ENCODE measurements at regions not wholly inside any gene's neighbourhood (a gene's known extent, or its start where the extent isn't known, plus 50 kb on each side); places are given as distances from the start of the nearest gene placed in this dataset.

DNA sequence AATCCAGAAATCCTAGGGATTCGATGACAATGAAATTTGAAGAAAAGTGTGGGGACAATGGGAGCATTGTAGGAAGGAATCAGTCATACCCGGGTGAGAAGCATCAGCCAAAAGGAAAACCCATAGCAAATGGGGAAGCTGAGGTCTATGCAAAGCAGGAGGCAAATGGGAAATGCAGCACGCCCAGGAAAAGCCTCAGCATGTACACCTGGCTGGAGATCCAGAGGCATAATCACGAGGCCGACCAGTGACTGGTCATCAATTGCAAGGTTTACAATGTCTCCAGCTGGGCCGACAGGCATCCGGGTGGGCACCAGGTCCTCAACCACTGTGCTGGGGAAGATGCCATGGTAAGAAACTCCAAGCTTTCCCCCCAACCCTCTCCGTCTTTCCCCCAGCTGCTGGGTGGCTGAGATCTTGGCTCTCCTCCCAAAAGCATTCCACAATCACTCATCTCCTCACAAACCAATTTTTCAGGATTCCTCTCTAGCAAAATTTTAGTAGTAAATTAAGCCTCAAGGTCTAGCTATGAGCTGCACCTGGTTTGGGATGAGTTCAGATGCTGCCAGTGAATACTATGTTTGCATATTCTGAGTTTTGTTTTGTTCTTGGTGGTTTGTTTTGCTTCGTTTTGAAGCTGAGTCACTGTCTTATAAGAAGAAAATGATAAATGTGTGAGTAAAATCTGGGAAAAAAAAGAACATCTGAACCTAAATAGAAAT is 98.0 kb upstream of the OR5AK2 start:
- ATAC-seq (no peak), DNase-seq (no peak)
- no peak overlapping the region for H3K4me3 Mint-ChIP-seq

GRCh38 chr11:56889986-56890385 is 98.7 kb upstream of the OR5AK2 start:
- no peak for ATAC-seq
- no peak overlapping the region for H3K4me3 Mint-ChIP-seq
- no peaks in the 10 kb centered on the region for H3K36me3 Mint-ChIP-seq (ENCODE audit: low read depth)
- H3K27me3 Mint-ChIP-seq: no peaks in the 10 kb centered on the region
- no peak for DNase-seq
- no peaks in the 10 kb centered on the region for H3K9me3 Mint-ChIP-seq
- H3K27ac Mint-ChIP-seq: no peak overlapping the region
- no peaks in the 10 kb centered on the region for H3K4me1 Mint-ChIP-seq

More for the DNA sequence above, 98.0 kb upstream of the OR5AK2 start:
- Mint-ChIP-seq H3K9me3 (no peaks in the 10 kb centered on the region), H3K27me3 (no peaks in the 10 kb centered on the region), H3K4me1 (no peaks in the 10 kb centered on the region), H3K27ac (no peak overlapping the region), H3K36me3 (ENCODE audit: low read depth) (no peaks in the 10 kb centered on the region)

DNA sequence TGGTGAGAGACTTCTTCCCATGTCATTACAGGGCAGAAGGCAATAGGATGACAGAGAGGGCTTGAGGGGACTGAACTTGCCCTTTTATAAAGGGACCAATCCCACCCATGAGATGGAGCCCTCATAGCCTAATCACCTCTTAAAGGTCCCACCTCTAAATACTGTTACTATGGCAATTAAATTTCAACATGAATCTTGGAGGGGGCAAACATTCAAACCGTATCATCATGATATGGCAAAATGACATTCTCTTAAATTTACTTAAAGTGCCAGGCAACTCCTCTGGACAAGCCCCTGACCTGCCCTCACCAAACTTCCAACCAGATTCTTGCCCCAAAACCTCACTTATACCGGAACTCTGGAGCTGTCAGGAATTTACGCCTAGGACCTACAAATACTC is 100.8 kb upstream of the OR5AK2 start:
- Mint-ChIP-seq H3K27ac (no peak overlapping the region), H3K27me3 (no peaks in the 10 kb centered on the region), H3K9me3 (peaks cover 4% of the 10 kb centered on the region), H3K4me3 (no peak overlapping the region), H3K4me1 (no peaks in the 10 kb centered on the region), H3K36me3 (ENCODE audit: low read depth) (no peaks in the 10 kb centered on the region)
- no peak for ATAC-seq
- DNase-seq: no peak

DNA sequence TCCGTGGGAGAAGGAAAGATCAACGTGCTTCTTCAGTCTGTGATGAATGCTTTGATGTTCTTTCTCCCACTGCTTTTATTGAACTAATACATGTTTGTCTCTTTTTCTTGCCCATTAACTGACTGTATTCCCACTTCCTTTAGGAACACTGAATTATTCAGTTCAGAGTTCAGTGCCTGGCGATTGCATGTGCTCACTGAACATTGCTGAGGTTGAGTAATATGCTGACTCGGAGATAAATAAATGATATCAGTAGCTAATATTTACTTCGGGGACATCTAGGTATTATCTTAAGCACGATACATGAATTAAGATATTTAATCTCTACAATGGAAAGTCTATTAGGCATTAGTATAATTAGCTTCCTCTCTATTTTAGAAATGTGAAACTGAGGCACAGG is 102.3 kb upstream of the OR5AK2 start:
- H3K4me3 Mint-ChIP-seq: no peak overlapping the region
- no peak for ATAC-seq

DNA sequence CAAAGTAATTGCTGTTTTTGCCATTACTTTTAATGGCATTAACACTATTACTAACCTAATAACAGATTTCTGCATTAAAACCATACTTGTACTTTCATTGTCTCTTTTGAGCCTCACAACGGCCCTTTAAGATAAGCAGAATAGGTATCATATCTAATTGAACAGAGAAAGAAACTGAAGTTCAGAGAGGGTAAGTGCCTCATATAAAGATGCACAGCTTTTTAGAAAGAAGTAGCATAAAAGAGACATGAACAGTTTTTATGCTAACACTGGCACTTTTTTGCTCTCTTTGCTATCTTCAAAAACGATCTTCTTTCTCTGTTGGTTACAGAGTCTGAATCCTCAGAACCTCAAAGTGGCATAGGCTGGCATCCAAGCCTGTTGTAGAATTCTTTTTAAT is 102.9 kb upstream of the OR5AK2 start:
- H3K4me1 Mint-ChIP-seq: no peaks in the 10 kb centered on the region
- H3K4me3 Mint-ChIP-seq: no peak overlapping the region
- DNase-seq: no peak
- H3K9me3 Mint-ChIP-seq: peaks cover 4% of the 10 kb centered on the region
- H3K36me3 Mint-ChIP-seq (ENCODE audit: low read depth): no peaks in the 10 kb centered on the region
- H3K27ac Mint-ChIP-seq: no peak overlapping the region
- ATAC-seq: no peak
- H3K27me3 Mint-ChIP-seq: no peaks in the 10 kb centered on the region

More for the DNA sequence above, 102.3 kb upstream of the OR5AK2 start:
- H3K4me1 Mint-ChIP-seq: no peaks in the 10 kb centered on the region
- H3K27ac Mint-ChIP-seq: no peak overlapping the region
- no peak for DNase-seq
- no peaks in the 10 kb centered on the region for H3K36me3 Mint-ChIP-seq (ENCODE audit: low read depth)
- peaks cover 4% of the 10 kb centered on the region for H3K9me3 Mint-ChIP-seq
- H3K27me3 Mint-ChIP-seq: no peaks in the 10 kb centered on the region

DNA sequence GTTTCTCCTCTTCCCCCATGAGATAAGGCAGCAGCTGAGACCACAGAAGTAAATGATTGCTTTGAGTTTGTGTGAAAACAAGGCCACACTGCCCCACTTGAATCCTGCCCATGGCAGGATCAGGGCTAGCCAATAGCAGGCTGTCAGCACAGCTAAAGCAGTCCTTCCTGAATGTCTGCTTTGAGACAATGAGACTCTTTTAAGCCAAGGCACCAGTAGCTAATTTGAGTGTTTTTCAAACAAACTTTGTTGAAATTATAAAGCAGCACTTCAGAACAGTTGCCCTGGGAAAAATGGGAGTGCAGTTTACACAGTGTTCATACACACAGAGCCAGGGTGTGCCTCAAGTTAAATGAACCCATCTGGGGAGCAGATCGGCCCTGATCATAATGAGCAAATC is 103.5 kb upstream of the OR5AK2 start:
- Mint-ChIP-seq H3K9me3 (peaks cover 4% of the 10 kb centered on the region), H3K27me3 (no peaks in the 10 kb centered on the region), H3K27ac (no peak overlapping the region), H3K4me1 (no peaks in the 10 kb centered on the region), H3K36me3 (ENCODE audit: low read depth) (no peaks in the 10 kb centered on the region), H3K4me3 (no peak overlapping the region)
- ATAC-seq (no peak), DNase-seq (no peak)

GRCh38 chr11:56883371-56883987 is 105.2 kb upstream of the OR5AK2 start:
- no peak overlapping the region for H3K27ac Mint-ChIP-seq
- no peaks in the 10 kb centered on the region for H3K36me3 Mint-ChIP-seq (ENCODE audit: low read depth)
- DNase-seq: no peak
- H3K4me1 Mint-ChIP-seq: no peaks in the 10 kb centered on the region
- H3K9me3 Mint-ChIP-seq: peaks cover 4% of the 10 kb centered on the region
- no peaks in the 10 kb centered on the region for H3K27me3 Mint-ChIP-seq
- no peak overlapping the region for H3K4me3 Mint-ChIP-seq
- no peak for ATAC-seq

DNA sequence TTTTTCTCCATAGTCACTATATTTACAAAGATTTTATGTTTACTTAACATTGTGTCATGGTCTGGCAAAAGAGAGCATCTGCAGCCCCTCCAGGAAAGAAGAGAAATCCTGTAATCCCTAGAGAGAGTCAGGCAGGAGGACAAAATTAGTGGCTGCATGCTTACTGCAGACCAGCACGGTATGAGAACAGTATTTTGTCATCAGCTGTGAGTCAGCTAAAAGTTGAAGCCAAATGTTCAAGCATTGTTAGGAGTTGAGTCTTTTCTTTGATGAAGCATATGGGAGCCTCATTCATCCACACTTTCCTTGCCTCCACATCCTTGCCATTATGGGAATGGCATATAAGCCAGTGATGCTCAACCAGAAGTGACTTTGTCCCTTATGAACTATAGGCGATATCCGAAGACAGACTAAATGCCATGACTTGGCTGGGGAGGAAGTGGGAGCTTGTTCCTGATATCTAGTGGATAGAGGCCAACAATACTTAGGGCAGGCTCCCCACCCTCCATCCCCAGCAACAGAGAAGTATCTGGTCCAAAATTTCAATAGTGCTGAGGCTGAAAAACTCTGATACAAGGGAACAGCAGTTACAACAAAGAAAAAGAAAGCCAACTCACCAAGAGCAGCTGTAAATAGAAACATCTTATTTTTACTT is 112.0 kb upstream of the OR5AK2 start:
- Mint-ChIP-seq H3K9me3 (no peaks in the 10 kb centered on the region), H3K36me3 (ENCODE audit: low read depth) (no peaks in the 10 kb centered on the region), H3K27me3 (no peaks in the 10 kb centered on the region), H3K4me3 (no peak overlapping the region), H3K27ac (no peak overlapping the region), H3K4me1 (no peaks in the 10 kb centered on the region)
- DNase-seq (no peak), ATAC-seq (no peak)

GRCh38 chr11:56855217-56855616 is 106.7 kb upstream of the OR9G4 start:
- Mint-ChIP-seq H3K27me3 (no peaks in the 10 kb centered on the region), H3K4me1 (no peaks in the 10 kb centered on the region), H3K36me3 (ENCODE audit: low read depth) (no peaks in the 10 kb centered on the region), H3K9me3 (no peaks in the 10 kb centered on the region), H3K27ac (no peak overlapping the region), H3K4me3 (no peak overlapping the region)
- ATAC-seq: no peak
- no peak for DNase-seq

DNA sequence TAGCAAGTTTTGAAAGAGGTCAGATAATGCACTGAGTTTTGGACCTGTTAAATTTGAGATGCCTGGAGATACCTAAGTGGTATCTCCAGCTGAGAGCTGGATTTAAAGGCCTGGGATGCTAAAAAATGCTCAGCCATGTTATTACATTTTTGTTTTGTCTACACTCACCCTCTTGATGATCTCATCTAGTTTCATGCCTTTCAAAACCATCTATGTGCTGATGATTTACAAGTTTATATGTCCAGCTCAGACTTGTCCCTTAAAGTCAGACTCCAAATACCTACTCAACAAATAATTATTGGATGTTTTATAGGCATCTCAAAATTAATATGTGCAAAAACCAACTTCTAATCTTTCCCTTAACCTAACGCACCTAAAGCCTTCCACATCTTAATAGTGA is 103.6 kb upstream of the OR9G4 start:
- Mint-ChIP-seq H3K27ac (no peak overlapping the region), H3K27me3 (no peaks in the 10 kb centered on the region), H3K9me3 (no peaks in the 10 kb centered on the region), H3K36me3 (ENCODE audit: low read depth) (no peaks in the 10 kb centered on the region), H3K4me1 (no peaks in the 10 kb centered on the region), H3K4me3 (no peak overlapping the region)
- ATAC-seq (no peak), DNase-seq (no peak)

GRCh38 chr11:56849852-56850251 is 101.4 kb upstream of the OR9G4 start:
- H3K4me1 Mint-ChIP-seq: no peaks in the 10 kb centered on the region
- no peak for DNase-seq

DNA sequence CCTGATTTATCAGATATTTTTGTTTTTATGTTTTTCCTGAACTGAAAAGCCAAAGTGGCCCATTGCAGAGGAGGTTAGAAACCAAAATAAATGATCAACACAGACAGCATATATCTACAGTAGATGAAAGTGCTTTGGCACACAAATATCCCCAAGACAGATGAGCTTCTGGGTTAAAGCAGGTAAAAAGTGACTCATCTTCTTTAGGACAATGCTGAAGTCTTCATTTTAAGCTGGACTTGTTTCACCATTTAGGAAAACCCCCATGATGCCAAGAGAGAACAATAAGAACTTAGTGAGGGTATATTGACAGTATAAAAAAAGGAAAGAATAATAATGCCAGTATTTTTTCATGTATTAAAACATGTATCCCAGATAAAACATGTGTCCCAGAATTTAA is 100.8 kb upstream of the OR9G4 start:
- H3K36me3 Mint-ChIP-seq (ENCODE audit: low read depth): no peaks in the 10 kb centered on the region
- no peak for ATAC-seq
- no peaks in the 10 kb centered on the region for H3K4me1 Mint-ChIP-seq
- no peak overlapping the region for H3K4me3 Mint-ChIP-seq
- no peaks in the 10 kb centered on the region for H3K9me3 Mint-ChIP-seq
- no peaks in the 10 kb centered on the region for H3K27me3 Mint-ChIP-seq
- no peak for DNase-seq
- no peak overlapping the region for H3K27ac Mint-ChIP-seq

More at GRCh38 chr11:56849852-56850251, 101.4 kb upstream of the OR9G4 start:
- no peak for ATAC-seq
- H3K27ac Mint-ChIP-seq: no peak overlapping the region
- H3K4me3 Mint-ChIP-seq: no peak overlapping the region
- H3K36me3 Mint-ChIP-seq (ENCODE audit: low read depth): no peaks in the 10 kb centered on the region
- no peaks in the 10 kb centered on the region for H3K27me3 Mint-ChIP-seq
- no peaks in the 10 kb centered on the region for H3K9me3 Mint-ChIP-seq

- Mint-ChIP-seq H3K4me1 (no peaks in the 10 kb centered on the region), H3K27me3 (no peaks in the 10 kb centered on the region), H3K36me3 (ENCODE audit: low read depth) (no peaks in the 10 kb centered on the region), H3K27ac (no peak overlapping the region), H3K9me3 (no peaks in the 10 kb centered on the region), H3K4me3 (no peak overlapping the region)
- ATAC-seq: no peak
- DNase-seq: no peak
Measured at GRCh38 chr11:56848141-56848809, 99.8 kb upstream of the OR9G4 start.

DNA sequence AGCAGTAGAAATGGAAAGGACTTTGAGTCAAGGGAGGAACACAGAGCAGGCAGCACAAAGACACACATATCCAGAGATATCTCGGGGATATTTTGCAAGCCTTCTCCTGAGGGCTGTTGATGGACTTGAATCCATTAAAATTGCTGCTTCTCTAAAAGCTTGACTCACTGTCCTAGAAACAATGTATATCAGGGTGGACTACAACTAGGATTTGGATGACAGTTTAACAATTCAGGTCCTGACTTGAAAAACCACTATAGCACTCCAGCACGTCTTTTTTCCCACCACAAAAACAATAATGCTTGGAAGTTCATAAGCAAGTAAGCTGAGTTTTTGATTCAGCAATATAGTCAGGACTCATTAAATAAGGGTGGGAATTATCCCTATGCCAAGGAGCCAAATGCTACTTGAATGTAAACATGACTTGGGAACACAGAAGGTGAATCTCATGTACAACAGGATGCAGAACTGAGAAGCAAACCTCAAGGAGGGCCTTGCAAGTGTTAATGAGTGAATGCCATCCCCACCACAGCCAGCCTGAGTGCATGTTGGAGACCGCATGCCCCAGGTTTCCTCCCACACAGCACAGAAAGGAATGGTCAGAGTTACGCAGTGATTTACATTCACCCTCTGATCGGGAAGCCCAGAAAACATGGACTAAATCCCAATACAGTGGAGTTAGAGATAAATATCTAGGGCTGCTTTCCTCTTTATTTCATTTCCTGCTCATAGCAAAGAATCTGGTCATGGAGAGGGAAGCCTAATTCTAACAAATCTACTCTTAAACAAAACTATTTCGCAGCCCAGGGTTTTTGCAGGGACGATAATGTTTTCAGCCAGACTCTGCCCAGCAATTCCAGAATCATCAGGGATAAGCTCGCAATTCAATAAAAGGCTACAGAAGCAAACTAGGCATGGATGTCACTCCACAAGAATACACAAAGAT is 98.4 kb upstream of the OR9G4 start:
- no peak for DNase-seq
- no peak overlapping the region for H3K4me3 Mint-ChIP-seq
- no peak for ATAC-seq
- no peaks in the 10 kb centered on the region for H3K4me1 Mint-ChIP-seq
- no peaks in the 10 kb centered on the region for H3K36me3 Mint-ChIP-seq (ENCODE audit: low read depth)
- H3K9me3 Mint-ChIP-seq: no peaks in the 10 kb centered on the region
- peaks cover 2% of the 10 kb centered on the region for H3K27me3 Mint-ChIP-seq
- H3K27ac Mint-ChIP-seq: no peak overlapping the region
